OCI-LY7 (cell line): ENCODE measurements at regions not wholly inside any gene's neighbourhood (a gene's known extent, or its start where the extent isn't known, plus 50 kb on each side); places are given as distances from the start of the nearest gene placed in this dataset.

ENCODE experiments used
- CTCF ChIP-seq: fragments of 200-600 bp; sonication (generic); conservative IDR thresholded peaks from 2 replicates; pipeline ENCODE4 v1.5.1; 2014; ENCODE audit warnings: mild to moderate bottlenecking, antibody characterized with exemption, low read length, moderate library complexity, mixed read lengths
- EZH2phosphoT487 ChIP-seq: fragments of 200-600 bp; sonication (generic); IDR thresholded peaks from 2 replicates; pipeline ENCODE4 v1.6.1; 2018; ENCODE audit warnings: low read depth, borderline replicate concordance, mild to moderate bottlenecking, mixed run types, antibody characterized with exemption, low read length, moderate library complexity, mixed read lengths

- no peak for TF ChIP-seq CTCF
- TF ChIP-seq EZH2phosphoT487 = no peak
These were observed 836.0 kb downstream of the TRIML1 start for GRCh38 chr4:188975271-188975670.
